LoVo (cell line): ENCODE measurements at regions not wholly inside any gene's neighbourhood (a gene's known extent, or its start where the extent isn't known, plus 50 kb on each side); places are given as distances from the start of the nearest gene placed in this dataset.
"Not testable (repeated sequence)": the region's sequence is repeated elsewhere in the genome, so short reads cannot be mapped to it uniquely, and the experiment has no call there.

ENCODE experiments used
- DNase-seq: peaks from one replicate; pipeline ENCODE4 v3.0.0-alpha.2; 2016; ENCODE audit warnings: low spot score

GRCh38 chrX:84611843-84612636 is 109.8 kb upstream of the HDX start:
- DNase-seq = no peak

- no peak for DNase-seq
Observed at GRCh38 chrX:84634201-84634782, 132.0 kb upstream of the HDX start.

GRCh38 chrX:84666086-84666485 is 163.8 kb upstream of the HDX start:
- no peak for DNase-seq

- DNase-seq = no peak
Observed at GRCh38 chrX:84690228-84690627, 188.0 kb upstream of the HDX start.

GRCh38 chrX:84709987-84710386 is 207.7 kb upstream of the HDX start:
- DNase-seq = no peak

GRCh38 chrX:84710611-84711010 is 208.4 kb upstream of the HDX start:
- no peak for DNase-seq

- no peak for DNase-seq
Observed at GRCh38 chrX:84712621-84713020, 210.4 kb upstream of the HDX start.

GRCh38 chrX:84715315-84715714 is 213.1 kb upstream of the HDX start:
- no peak for DNase-seq

GRCh38 chrX:84717343-84717742 is 215.1 kb upstream of the HDX start:
- DNase-seq = no peak

GRCh38 chrX:84721416-84721815 is 219.2 kb upstream of the HDX start:
- DNase-seq = no peak

GRCh38 chrX:84724576-84724975 is 222.3 kb upstream of the HDX start:
- DNase-seq = no peak

GRCh38 chrX:84729408-84729807 is 227.2 kb upstream of the HDX start:
- DNase-seq = no peak

GRCh38 chrX:84729809-84730208 is 227.6 kb upstream of the HDX start:
- DNase-seq = peak; percentile 38

GRCh38 chrX:84735025-84735424 is 232.8 kb upstream of the HDX start:
- DNase-seq = no peak

- DNase-seq = no peak
Observed at GRCh38 chrX:84737471-84737871, 235.2 kb upstream of the HDX start.

GRCh38 chrX:84747516-84747915 is 245.3 kb upstream of the HDX start:
- DNase-seq = no peak

- DNase-seq = no peak
Observed at GRCh38 chrX:84748965-84749656, 246.9 kb upstream of the HDX start.

- no peak for DNase-seq
Observed at GRCh38 chrX:84760560-84760959, 243.1 kb upstream of the APOOL start.

GRCh38 chrX:84796321-84796720 is 207.4 kb upstream of the APOOL start:
- no peak for DNase-seq

GRCh38 chrX:84830836-84831235 is 172.8 kb upstream of the APOOL start:
- no peak for DNase-seq

- DNase-seq = not testable (repeated sequence)
Observed at GRCh38 chrX:84846541-84846940, 157.1 kb upstream of the APOOL start.

- not testable (repeated sequence) for DNase-seq
Observed at GRCh38 chrX:84851183-84851582, 152.5 kb upstream of the APOOL start.

- DNase-seq = not testable (repeated sequence)
Observed at GRCh38 chrX:84856791-84857190, 146.9 kb upstream of the APOOL start.
